ENCODE measurements at regions not wholly inside any gene's neighbourhood (a gene's known extent, or its start where the extent isn't known, plus 50 kb on each side); places are given as distances from the start of the nearest gene placed in this dataset.
"Not testable (repeated sequence)": the region's sequence is repeated elsewhere in the genome, so short reads cannot be mapped to it uniquely, and the experiment has no call there.

- H3K27me3 Mint-ChIP-seq = peaks cover 11% of the 10 kb centered on the region
Measured at GRCh38 chr1:213409971-213410370, 358.9 kb downstream of the RPS6KC1 start.

GRCh38 chr1:213414346-213414745, 363.3 kb downstream of the RPS6KC1 start:
- H3K4me1 Mint-ChIP-seq = no peaks in the 10 kb centered on the region
- H3K27me3 Mint-ChIP-seq = peaks cover 36% of the 10 kb centered on the region
- no peak overlapping the region for H3K27ac Mint-ChIP-seq (ENCODE audit: low read depth)
- DNase-seq (ENCODE audit: low spot score in 2 of 2) = no peak
- peaks cover 5% of the 10 kb centered on the region for H3K9me3 Mint-ChIP-seq
- no peaks in the 10 kb centered on the region for H3K36me3 Mint-ChIP-seq (ENCODE audit: insufficient read depth)
- H3K4me3 Mint-ChIP-seq = no peak overlapping the region
- ATAC-seq (replicated peaks; ENCODE audit: extremely low read depth, poor library complexity, severe bottlenecking) = no peak

More at GRCh38 chr1:213409971-213410370, 358.9 kb downstream of the RPS6KC1 start:
- DNase-seq (ENCODE audit: low spot score in 2 of 2) = no peak
- H3K36me3 Mint-ChIP-seq (ENCODE audit: insufficient read depth) = no peaks in the 10 kb centered on the region
- H3K4me3 Mint-ChIP-seq = no peak overlapping the region
- no peak for ATAC-seq (replicated peaks; ENCODE audit: extremely low read depth, poor library complexity, severe bottlenecking)
- H3K4me1 Mint-ChIP-seq = no peaks in the 10 kb centered on the region
- H3K27ac Mint-ChIP-seq (ENCODE audit: low read depth) = no peak overlapping the region
- H3K9me3 Mint-ChIP-seq = no peaks in the 10 kb centered on the region

GRCh38 chr1:213414911-213415310, 363.9 kb downstream of the RPS6KC1 start:
- Mint-ChIP-seq H3K27me3 (peaks cover 41% of the 10 kb centered on the region), H3K27ac (ENCODE audit: low read depth) (no peak overlapping the region), H3K36me3 (ENCODE audit: insufficient read depth) (no peaks in the 10 kb centered on the region), H3K4me1 (no peaks in the 10 kb centered on the region), H3K9me3 (peaks cover 5% of the 10 kb centered on the region), H3K4me3 (no peak overlapping the region)
- ATAC-seq (replicated peaks; ENCODE audit: extremely low read depth, poor library complexity, severe bottlenecking) (no peak), DNase-seq (ENCODE audit: low spot score in 2 of 2) (no peak)

- no peaks in the 10 kb centered on the region for H3K4me1 Mint-ChIP-seq
- H3K36me3 Mint-ChIP-seq (ENCODE audit: insufficient read depth) = no peaks in the 10 kb centered on the region
- no peak overlapping the region for H3K4me3 Mint-ChIP-seq
- peaks cover 5% of the 10 kb centered on the region for H3K9me3 Mint-ChIP-seq
- H3K27me3 Mint-ChIP-seq = peaks cover 41% of the 10 kb centered on the region
- no peak for ATAC-seq (replicated peaks; ENCODE audit: extremely low read depth, poor library complexity, severe bottlenecking)
- no peak for DNase-seq (ENCODE audit: low spot score in 2 of 2)
- no peak overlapping the region for H3K27ac Mint-ChIP-seq (ENCODE audit: low read depth)
Measured at GRCh38 chr1:213415691-213416380, 364.8 kb downstream of the RPS6KC1 start.

GRCh38 chr1:213416461-213417224, 365.6 kb downstream of the RPS6KC1 start:
- no peak for DNase-seq (ENCODE audit: low spot score in 2 of 2)
- no peak overlapping the region for H3K4me3 Mint-ChIP-seq
- H3K4me1 Mint-ChIP-seq = no peaks in the 10 kb centered on the region
- H3K9me3 Mint-ChIP-seq = peaks cover 5% of the 10 kb centered on the region
- no peak for ATAC-seq (replicated peaks; ENCODE audit: extremely low read depth, poor library complexity, severe bottlenecking)
- peaks cover 41% of the 10 kb centered on the region for H3K27me3 Mint-ChIP-seq
- H3K36me3 Mint-ChIP-seq (ENCODE audit: insufficient read depth) = no peaks in the 10 kb centered on the region
- H3K27ac Mint-ChIP-seq (ENCODE audit: low read depth) = no peak overlapping the region

GRCh38 chr1:213417225-213417820, 366.3 kb downstream of the RPS6KC1 start:
- ATAC-seq (replicated peaks; ENCODE audit: extremely low read depth, poor library complexity, severe bottlenecking) = no peak
- peaks cover 5% of the 10 kb centered on the region for H3K9me3 Mint-ChIP-seq
- peaks cover 41% of the 10 kb centered on the region for H3K27me3 Mint-ChIP-seq
- H3K27ac Mint-ChIP-seq (ENCODE audit: low read depth) = no peak overlapping the region
- H3K4me1 Mint-ChIP-seq = no peaks in the 10 kb centered on the region
- no peak overlapping the region for H3K4me3 Mint-ChIP-seq
- no peak for DNase-seq (ENCODE audit: low spot score in 2 of 2)
- no peaks in the 10 kb centered on the region for H3K36me3 Mint-ChIP-seq (ENCODE audit: insufficient read depth)

GRCh38 chr1:213417846-213418245, 366.8 kb downstream of the RPS6KC1 start:
- Mint-ChIP-seq H3K36me3 (ENCODE audit: insufficient read depth) (no peaks in the 10 kb centered on the region), H3K9me3 (peaks cover 5% of the 10 kb centered on the region), H3K27ac (ENCODE audit: low read depth) (no peak overlapping the region), H3K4me1 (no peaks in the 10 kb centered on the region), H3K4me3 (no peak overlapping the region), H3K27me3 (peaks cover 41% of the 10 kb centered on the region)
- DNase-seq (ENCODE audit: low spot score in 2 of 2) = no peak
- no peak for ATAC-seq (replicated peaks; ENCODE audit: extremely low read depth, poor library complexity, severe bottlenecking)

GRCh38 chr1:213418268-213419071, 367.4 kb downstream of the RPS6KC1 start:
- H3K9me3 Mint-ChIP-seq = peaks cover 5% of the 10 kb centered on the region
- H3K27ac Mint-ChIP-seq (ENCODE audit: low read depth) = no peak overlapping the region
- H3K27me3 Mint-ChIP-seq = peaks cover 41% of the 10 kb centered on the region
- no peak overlapping the region for H3K4me3 Mint-ChIP-seq
- no peaks in the 10 kb centered on the region for H3K36me3 Mint-ChIP-seq (ENCODE audit: insufficient read depth)
- H3K4me1 Mint-ChIP-seq = no peaks in the 10 kb centered on the region
- DNase-seq (ENCODE audit: low spot score in 2 of 2) (no peak), ATAC-seq (replicated peaks; ENCODE audit: extremely low read depth, poor library complexity, severe bottlenecking) (no peak)

GRCh38 chr1:213419401-213420030, 368.5 kb downstream of the RPS6KC1 start:
- no peak for ATAC-seq (replicated peaks; ENCODE audit: extremely low read depth, poor library complexity, severe bottlenecking)
- Mint-ChIP-seq H3K9me3 (peaks cover 5% of the 10 kb centered on the region), H3K27me3 (peaks cover 41% of the 10 kb centered on the region), H3K4me1 (no peaks in the 10 kb centered on the region), H3K4me3 (no peak overlapping the region), H3K36me3 (ENCODE audit: insufficient read depth) (no peaks in the 10 kb centered on the region), H3K27ac (ENCODE audit: low read depth) (no peak overlapping the region)
- no peak for DNase-seq (ENCODE audit: low spot score in 2 of 2)

GRCh38 chr1:213421178-213421577, 370.1 kb downstream of the RPS6KC1 start:
- not testable (repeated sequence) for H3K36me3 Mint-ChIP-seq (ENCODE audit: insufficient read depth); ATAC-seq (replicated peaks; ENCODE audit: extremely low read depth, poor library complexity, severe bottlenecking); H3K27ac Mint-ChIP-seq (ENCODE audit: low read depth); H3K9me3 Mint-ChIP-seq; H3K4me1 Mint-ChIP-seq; H3K4me3 Mint-ChIP-seq; DNase-seq (ENCODE audit: low spot score in 2 of 2)
- H3K27me3 Mint-ChIP-seq = peaks cover 35% of the 10 kb centered on the region

- DNase-seq (ENCODE audit: low spot score in 2 of 2) (no peak), ATAC-seq (replicated peaks; ENCODE audit: extremely low read depth, poor library complexity, severe bottlenecking) (no peak)
- no peaks in the 10 kb centered on the region for H3K36me3 Mint-ChIP-seq (ENCODE audit: insufficient read depth)
- no peak overlapping the region for H3K4me3 Mint-ChIP-seq
- H3K27ac Mint-ChIP-seq (ENCODE audit: low read depth) = no peak overlapping the region
- no peaks in the 10 kb centered on the region for H3K9me3 Mint-ChIP-seq
- H3K27me3 Mint-ChIP-seq = peaks cover 18% of the 10 kb centered on the region
- H3K4me1 Mint-ChIP-seq = no peaks in the 10 kb centered on the region
Measured at GRCh38 chr1:213423041-213423440, 372.0 kb downstream of the RPS6KC1 start.

- Mint-ChIP-seq H3K4me3 (no peak overlapping the region), H3K36me3 (ENCODE audit: insufficient read depth) (no peaks in the 10 kb centered on the region), H3K27me3 (peaks cover 12% of the 10 kb centered on the region), H3K9me3 (no peaks in the 10 kb centered on the region), H3K27ac (ENCODE audit: low read depth) (no peak overlapping the region), H3K4me1 (no peaks in the 10 kb centered on the region)
- DNase-seq (ENCODE audit: low spot score in 2 of 2) = no peak
- no peak for ATAC-seq (replicated peaks; ENCODE audit: extremely low read depth, poor library complexity, severe bottlenecking)
Measured at GRCh38 chr1:213423605-213424004, 372.6 kb downstream of the RPS6KC1 start.

Data from central memory CD8-positive, alpha-beta T cell (primary cell).